ENCODE measurements at regions not wholly inside any gene's neighbourhood (a gene's known extent, or its start where the extent isn't known, plus 50 kb on each side); places are given as distances from the start of the nearest gene placed in this dataset.

DNA sequence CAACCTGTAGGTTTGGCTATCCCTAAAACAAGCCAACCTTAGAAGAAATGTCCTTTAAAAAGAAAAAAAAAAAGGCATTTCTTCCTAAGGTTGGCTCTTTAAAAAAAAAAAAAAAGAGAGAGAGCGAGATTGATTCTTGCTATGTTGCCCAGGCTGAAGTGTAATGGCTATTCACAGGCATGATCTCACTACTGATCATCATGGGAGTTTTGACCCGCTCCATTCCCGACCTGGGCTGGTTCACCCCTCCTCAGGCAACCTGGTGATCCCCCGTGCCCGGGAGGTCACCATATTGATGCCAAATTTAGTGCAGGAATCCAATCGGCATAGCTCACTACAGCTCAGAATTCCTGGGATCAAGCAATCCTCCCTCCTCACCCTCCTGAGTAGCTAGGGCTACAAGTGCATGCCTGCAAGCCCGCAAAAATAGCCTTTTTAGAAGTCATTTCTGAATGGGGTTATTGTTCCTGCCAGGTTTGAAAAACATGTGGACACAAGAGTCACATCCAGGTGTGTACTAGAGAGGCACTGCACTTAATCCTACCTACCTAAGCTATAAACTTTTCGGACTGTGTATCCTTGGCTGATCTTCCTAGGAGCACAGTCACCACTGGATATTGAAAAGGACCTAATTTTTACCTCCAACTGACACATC lies 61.4 kb upstream of the ZCCHC13 start:
- no peaks in the 10 kb centered on the region for H3K4me1 ChIP-seq (replicated peaks)
- 32% methylated on average over 8 of the region's 8 CpGs for WGBS
- H3K9me3 ChIP-seq: no peaks in the 10 kb centered on the region
- no peak overlapping the region for H3K4me3 ChIP-seq
- H3K27ac ChIP-seq: peak overlapping the region in 1 of 2 donors; percentile 11
- intact Hi-C loops (cut with DNase I): no loop called here
- H3K36me3 ChIP-seq: no peaks in the 10 kb centered on the region
- no peaks in the 10 kb centered on the region for H3K27me3 ChIP-seq (replicated peaks; ENCODE audit: insufficient read depth)
- peak; percentile 20 for DNase-seq (ENCODE audit: low spot score)
- TF ChIP-seq POLR2AphosphoS5 (IDR thresholded peaks at IDR 0.05) (peak; percentile 11), POLR2A (IDR thresholded peaks at IDR 0.05) (no peak)

DNA sequence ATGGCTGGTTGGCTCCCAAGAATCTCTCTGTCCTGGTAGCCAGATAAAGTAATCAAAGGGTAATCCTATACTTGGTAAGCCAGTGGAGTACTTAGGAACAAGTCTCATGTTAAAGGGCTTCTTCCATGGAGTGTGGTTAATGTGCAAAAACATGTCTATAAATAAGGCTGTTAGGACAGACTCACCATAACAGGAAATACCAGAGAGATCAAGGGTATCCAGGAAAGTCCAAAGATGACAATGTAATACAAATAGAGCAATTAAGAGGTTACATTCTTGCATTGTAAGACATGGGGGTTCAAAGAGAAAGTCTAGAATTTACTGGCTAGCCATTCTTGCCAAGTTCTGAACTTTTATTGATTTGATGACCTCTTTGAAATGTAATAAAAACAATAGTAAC lies 61.9 kb upstream of the ZCCHC13 start:
- Histone ChIP-seq H3K27me3 (replicated peaks; ENCODE audit: insufficient read depth) (no peaks in the 10 kb centered on the region), H3K9me3 (no peaks in the 10 kb centered on the region), H3K27ac (peak overlapping the region in 1 of 2 donors; percentile 31), H3K36me3 (no peaks in the 10 kb centered on the region), H3K4me1 (replicated peaks) (no peaks in the 10 kb centered on the region), H3K4me3 (no peak overlapping the region)
- peak; percentile 44 for TF ChIP-seq POLR2AphosphoS5 (IDR thresholded peaks at IDR 0.05)
- TF ChIP-seq POLR2A (IDR thresholded peaks at IDR 0.05): no peak
- intact Hi-C loops (cut with DNase I): no loop called here
- DNase-seq (ENCODE audit: low spot score): no peak

DNA sequence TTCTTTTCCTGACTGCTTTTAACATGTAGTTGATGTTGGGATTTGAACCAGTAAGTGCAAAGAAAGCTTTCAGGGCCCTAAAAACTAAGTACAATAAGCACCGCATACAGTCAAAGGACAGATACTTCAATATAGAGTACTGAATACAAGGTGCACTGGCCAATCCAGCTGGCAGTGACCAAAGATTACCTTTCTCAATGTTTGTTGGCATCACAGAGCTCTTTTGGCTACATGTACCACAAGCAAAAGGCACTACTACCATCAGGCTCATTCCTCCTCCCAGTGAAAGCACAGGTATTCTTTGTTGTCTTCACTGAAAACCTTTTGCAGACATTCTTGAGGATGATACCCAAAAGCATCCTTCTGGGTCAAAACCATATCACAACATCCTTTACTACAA lies 65.2 kb upstream of the ZCCHC13 start:
- no peak for DNase-seq (ENCODE audit: low spot score)
- Histone ChIP-seq H3K27ac (no peak overlapping the region), H3K27me3 (replicated peaks; ENCODE audit: insufficient read depth) (no peaks in the 10 kb centered on the region), H3K9me3 (no peaks in the 10 kb centered on the region), H3K4me3 (no peak overlapping the region), H3K36me3 (no peaks in the 10 kb centered on the region), H3K4me1 (replicated peaks) (no peaks in the 10 kb centered on the region)
- intact Hi-C loops (cut with DNase I): loop anchor here (10.0 kb wide), 1 partner anchor 56 kb away; no protein-coding TSS in a partner anchor
- TF ChIP-seq POLR2A (IDR thresholded peaks at IDR 0.05): no peak
- TF ChIP-seq, protein P1, sequence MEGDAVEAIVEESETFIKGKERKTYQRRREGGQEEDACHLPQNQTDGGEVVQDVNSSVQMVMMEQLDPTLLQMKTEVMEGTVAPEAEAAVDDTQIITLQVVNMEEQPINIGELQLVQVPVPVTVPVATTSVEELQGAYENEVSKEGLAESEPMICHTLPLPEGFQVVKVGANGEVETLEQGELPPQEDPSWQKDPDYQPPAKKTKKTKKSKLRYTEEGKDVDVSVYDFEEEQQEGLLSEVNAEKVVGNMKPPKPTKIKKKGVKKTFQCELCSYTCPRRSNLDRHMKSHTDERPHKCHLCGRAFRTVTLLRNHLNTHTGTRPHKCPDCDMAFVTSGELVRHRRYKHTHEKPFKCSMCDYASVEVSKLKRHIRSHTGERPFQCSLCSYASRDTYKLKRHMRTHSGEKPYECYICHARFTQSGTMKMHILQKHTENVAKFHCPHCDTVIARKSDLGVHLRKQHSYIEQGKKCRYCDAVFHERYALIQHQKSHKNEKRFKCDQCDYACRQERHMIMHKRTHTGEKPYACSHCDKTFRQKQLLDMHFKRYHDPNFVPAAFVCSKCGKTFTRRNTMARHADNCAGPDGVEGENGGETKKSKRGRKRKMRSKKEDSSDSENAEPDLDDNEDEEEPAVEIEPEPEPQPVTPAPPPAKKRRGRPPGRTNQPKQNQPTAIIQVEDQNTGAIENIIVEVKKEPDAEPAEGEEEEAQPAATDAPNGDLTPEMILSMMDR (IDR thresholded peaks at IDR 0.05): no peak
- 90% methylated on average over 1 of the region's 1 CpG for WGBS

DNA sequence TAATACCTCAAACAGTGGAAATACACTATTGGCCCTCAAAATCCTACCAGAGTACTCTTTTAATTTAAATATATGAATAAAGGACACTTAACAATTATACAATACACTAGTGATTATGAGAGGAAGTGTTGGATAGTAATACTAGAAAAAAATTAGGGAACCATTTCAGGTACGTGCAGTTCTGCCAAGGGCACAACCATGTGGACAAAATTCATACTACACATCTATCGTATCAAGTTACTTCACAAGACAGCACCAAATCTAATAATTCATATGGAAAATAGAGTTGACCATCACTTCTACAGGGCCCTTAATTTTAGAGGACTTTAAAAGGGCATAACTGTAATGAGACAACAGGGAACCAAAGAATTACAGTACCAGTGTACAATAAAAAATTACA lies 69.2 kb upstream of the ZCCHC13 start:
- no peaks in the 10 kb centered on the region for H3K9me3 ChIP-seq
- intact Hi-C loops (cut with DNase I): loop anchor here (10.0 kb wide), 1 partner anchor 60 kb away; no protein-coding TSS in a partner anchor
- H3K27ac ChIP-seq: no peak overlapping the region
- no peaks in the 10 kb centered on the region for H3K27me3 ChIP-seq (replicated peaks; ENCODE audit: insufficient read depth)
- no peaks in the 10 kb centered on the region for H3K36me3 ChIP-seq
- 67% methylated on average over 2 of the region's 2 CpGs for WGBS
- no peak for DNase-seq (ENCODE audit: low spot score)
- H3K4me3 ChIP-seq: no peak overlapping the region
- H3K4me1 ChIP-seq (replicated peaks): no peaks in the 10 kb centered on the region
- TF ChIP-seq POLR2A (IDR thresholded peaks at IDR 0.05) (no peak), POLR2AphosphoS5 (IDR thresholded peaks at IDR 0.05) (no peak)
- TF ChIP-seq, protein P1 (IDR thresholded peaks at IDR 0.05): no peak

DNA sequence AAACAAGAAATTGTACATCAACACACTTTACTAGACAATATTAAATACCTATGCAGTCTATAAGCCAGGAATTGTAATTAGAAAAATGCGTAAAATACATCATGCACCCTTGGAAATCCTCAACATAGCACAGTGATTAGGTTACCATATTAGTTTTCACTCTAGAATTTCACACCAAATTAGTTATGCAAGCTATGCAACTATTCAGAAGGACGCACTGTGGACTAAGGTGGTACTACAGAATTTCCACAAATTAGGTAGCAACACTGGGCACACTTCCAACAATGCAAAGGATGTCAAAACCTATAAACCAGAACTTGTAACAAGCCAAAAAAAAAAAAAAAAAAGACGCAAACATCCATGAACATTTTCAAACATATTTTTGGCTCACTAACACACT lies 71.1 kb upstream of the ZCCHC13 start:
- H3K4me3 ChIP-seq: no peak overlapping the region
- H3K4me1 ChIP-seq (replicated peaks): no peaks in the 10 kb centered on the region
- H3K9me3 ChIP-seq: no peaks in the 10 kb centered on the region
- no peak for DNase-seq (ENCODE audit: low spot score)
- H3K27me3 ChIP-seq (replicated peaks; ENCODE audit: insufficient read depth): no peaks in the 10 kb centered on the region
- no peak for TF ChIP-seq POLR2A (IDR thresholded peaks at IDR 0.05)
- TF ChIP-seq, protein P1 (IDR thresholded peaks at IDR 0.05): no peak
- TF ChIP-seq POLR2AphosphoS5 (IDR thresholded peaks at IDR 0.05): no peak
- 76% methylated on average over 3 of the region's 3 CpGs for WGBS
- H3K36me3 ChIP-seq: no peaks in the 10 kb centered on the region
- H3K27ac ChIP-seq: no peak overlapping the region
- intact Hi-C loops (cut with DNase I): loop anchor here (10.0 kb wide), 1 partner anchor 62 kb away; no protein-coding TSS in a partner anchor

DNA sequence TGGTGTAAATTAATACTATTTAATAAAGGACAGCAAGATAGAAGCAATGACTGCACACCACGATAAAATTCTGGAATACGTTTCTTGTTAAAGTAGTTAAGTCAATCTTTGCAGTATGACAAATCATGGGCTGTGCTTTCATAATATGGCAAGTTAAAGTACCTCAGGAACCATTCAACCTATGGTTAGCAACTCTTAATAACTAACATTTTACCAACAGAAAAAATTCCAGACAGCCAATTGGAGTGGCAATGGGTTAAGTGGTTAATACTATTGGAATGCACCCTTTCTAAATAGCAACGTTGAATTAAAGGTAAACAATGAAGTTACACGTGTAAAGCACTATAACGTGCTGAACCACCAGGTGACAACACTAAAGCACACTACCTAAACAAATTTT lies 72.4 kb upstream of the ZCCHC13 start:
- no peaks in the 10 kb centered on the region for H3K4me1 ChIP-seq (replicated peaks)
- 46% methylated on average over 5 of the region's 5 CpGs for WGBS
- no peaks in the 10 kb centered on the region for H3K27me3 ChIP-seq (replicated peaks; ENCODE audit: insufficient read depth)
- H3K27ac ChIP-seq: no peak overlapping the region
- DNase-seq (ENCODE audit: low spot score): no peak
- no peak for TF ChIP-seq POLR2A (IDR thresholded peaks at IDR 0.05)
- TF ChIP-seq, protein P1 (IDR thresholded peaks at IDR 0.05): no peak
- TF ChIP-seq POLR2AphosphoS5 (IDR thresholded peaks at IDR 0.05): no peak
- no peaks in the 10 kb centered on the region for H3K9me3 ChIP-seq
- no peaks in the 10 kb centered on the region for H3K36me3 ChIP-seq
- H3K4me3 ChIP-seq: no peak overlapping the region
- intact Hi-C loops (cut with DNase I): loop anchor here (10.0 kb wide), 1 partner anchor 63 kb away; no protein-coding TSS in a partner anchor
